HUES64 (cell line): ENCODE measurements at regions not wholly inside any gene's neighbourhood (a gene's known extent, or its start where the extent isn't known, plus 50 kb on each side); places are given as distances from the start of the nearest gene placed in this dataset.
A peak's percentile ranks its signal among the peaks of the same experiment; 100 is the strongest.

Experiments used
- H3K27ac ChIP-seq: 2 replicates; pipeline ENCODE4 v1.7.0; 2013; ENCODE audit warnings: low read depth, low read length, inconsistent platforms
- H3K27me3 ChIP-seq: 2 replicates; pipeline ENCODE4 v1.6.1; 2013; ENCODE audit warnings: mild to moderate bottlenecking, low read length; ENCODE audit not compliant: insufficient read depth
- H3K36me3 ChIP-seq: 2 replicates; pipeline ENCODE4 v1.6.1; 2013; ENCODE audit warnings: mild to moderate bottlenecking, low read length; ENCODE audit not compliant: insufficient read depth
- H3K4me1 ChIP-seq: 2 replicates; pipeline ENCODE4 v1.6.1; 2013; ENCODE audit warnings: mild to moderate bottlenecking, low read length, moderate library complexity; ENCODE audit not compliant: insufficient read depth
- H3K4me3 ChIP-seq: 2 replicates; pipeline ENCODE4 v1.5.1; 2013; ENCODE audit warnings: mild to moderate bottlenecking, low read length, moderate library complexity
- H3K9ac ChIP-seq: 2 replicates; pipeline ENCODE4 v1.6.1; 2013; ENCODE audit warnings: mild to moderate bottlenecking, low read depth, low read length
- H3K9me3 ChIP-seq: 2 replicates; pipeline ENCODE4 v1.6.1; 2013; ENCODE audit warnings: low read depth, low read length; ENCODE audit not compliant: insufficient read depth
- WGBS: fragments of 150-250, 120-280 bp; methylation state at CpG from one replicate; pipeline ENCODE4 v1.1.7; 2013; ENCODE audit warnings: missing lambda C conversion rate; 5-methylcytosine and 5-hydroxymethylcytosine counted together

DNA sequence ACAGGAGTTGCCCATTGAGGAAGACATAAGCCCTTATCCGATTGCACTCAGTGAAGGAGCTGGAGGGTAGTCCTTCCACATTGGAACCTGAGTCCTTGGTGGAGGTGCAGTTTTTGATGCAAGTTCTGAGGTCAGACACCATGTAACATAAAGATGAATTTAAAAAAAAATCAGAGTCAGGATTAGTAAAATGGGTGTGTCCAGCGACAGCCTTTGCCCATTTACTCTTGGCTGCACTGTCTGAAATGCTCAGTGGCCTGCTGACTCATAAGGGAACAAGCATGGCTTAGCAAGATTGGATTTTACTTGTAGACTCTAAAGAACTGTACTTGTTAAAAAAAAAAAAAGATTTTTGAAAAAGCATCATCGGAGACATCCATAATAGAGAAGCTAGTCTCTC, 241.1 kb upstream of the TOPAZ1 start:
- H3K9ac ChIP-seq = no peak overlapping the region
- H3K4me3 ChIP-seq = no peak overlapping the region
- H3K27me3 ChIP-seq = peaks cover 65% of the 10 kb centered on the region
- 95% methylated on average over 3 of the region's 3 CpGs for WGBS
- H3K4me1 ChIP-seq = 0 out of 2 replicates have a peak, but pooled peaks cover 2% of the 10 kb centered on the region
- H3K36me3 ChIP-seq = no peaks in the 10 kb centered on the region
- no peaks in the 10 kb centered on the region for H3K9me3 ChIP-seq
- no peak overlapping the region for H3K27ac ChIP-seq

- Histone ChIP-seq H3K9ac (no peak overlapping the region), H3K4me3 (no peak overlapping the region), H3K36me3 (no peaks in the 10 kb centered on the region), H3K9me3 (no peaks in the 10 kb centered on the region), H3K4me1 (0 out of 2 replicates have a peak, but pooled peaks cover 2% of the 10 kb centered on the region), H3K27ac (no peak overlapping the region), H3K27me3 (peaks cover 60% of the 10 kb centered on the region)
- 87% methylated on average over 2 of the region's 3 CpGs for WGBS
Observed at GRCh38 chr3:44001072-44001471, 240.6 kb upstream of the TOPAZ1 start.

GRCh38 chr3:44003801-44004200, 237.9 kb upstream of the TOPAZ1 start:
- Histone ChIP-seq H3K4me3 (no peak overlapping the region), H3K9ac (no peak overlapping the region), H3K36me3 (no peaks in the 10 kb centered on the region), H3K4me1 (no peaks in the 10 kb centered on the region), H3K27me3 (peaks cover 33% of the 10 kb centered on the region), H3K27ac (no peak overlapping the region), H3K9me3 (no peaks in the 10 kb centered on the region)
- 92% methylated on average over 5 of the region's 6 CpGs for WGBS

DNA sequence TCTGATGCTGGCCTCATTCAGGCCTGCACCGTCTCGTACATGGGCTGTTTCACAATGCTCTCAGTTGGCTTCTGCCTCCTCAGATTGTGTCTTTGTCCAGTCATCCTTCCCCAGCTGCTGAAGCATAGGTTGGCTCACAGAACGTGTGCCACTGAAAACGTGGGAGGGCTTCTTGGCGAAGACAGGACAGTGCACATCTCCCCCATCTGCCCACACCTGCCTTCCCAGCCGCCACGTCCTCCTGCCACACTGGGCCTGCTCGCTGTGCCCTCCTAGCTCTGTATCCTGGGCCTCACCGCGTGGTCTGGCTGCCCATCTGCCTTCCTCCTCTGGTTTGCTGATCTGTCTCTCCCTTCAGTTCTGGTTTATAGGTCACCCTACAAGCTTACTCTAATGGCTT, 230.0 kb upstream of the TOPAZ1 start:
- Histone ChIP-seq H3K27ac (no peak overlapping the region), H3K9me3 (no peaks in the 10 kb centered on the region), H3K9ac (no peak overlapping the region), H3K4me3 (no peak overlapping the region), H3K4me1 (no peaks in the 10 kb centered on the region), H3K27me3 (no peaks in the 10 kb centered on the region), H3K36me3 (no peaks in the 10 kb centered on the region)
- 94% methylated on average over 10 of the region's 10 CpGs for WGBS

DNA sequence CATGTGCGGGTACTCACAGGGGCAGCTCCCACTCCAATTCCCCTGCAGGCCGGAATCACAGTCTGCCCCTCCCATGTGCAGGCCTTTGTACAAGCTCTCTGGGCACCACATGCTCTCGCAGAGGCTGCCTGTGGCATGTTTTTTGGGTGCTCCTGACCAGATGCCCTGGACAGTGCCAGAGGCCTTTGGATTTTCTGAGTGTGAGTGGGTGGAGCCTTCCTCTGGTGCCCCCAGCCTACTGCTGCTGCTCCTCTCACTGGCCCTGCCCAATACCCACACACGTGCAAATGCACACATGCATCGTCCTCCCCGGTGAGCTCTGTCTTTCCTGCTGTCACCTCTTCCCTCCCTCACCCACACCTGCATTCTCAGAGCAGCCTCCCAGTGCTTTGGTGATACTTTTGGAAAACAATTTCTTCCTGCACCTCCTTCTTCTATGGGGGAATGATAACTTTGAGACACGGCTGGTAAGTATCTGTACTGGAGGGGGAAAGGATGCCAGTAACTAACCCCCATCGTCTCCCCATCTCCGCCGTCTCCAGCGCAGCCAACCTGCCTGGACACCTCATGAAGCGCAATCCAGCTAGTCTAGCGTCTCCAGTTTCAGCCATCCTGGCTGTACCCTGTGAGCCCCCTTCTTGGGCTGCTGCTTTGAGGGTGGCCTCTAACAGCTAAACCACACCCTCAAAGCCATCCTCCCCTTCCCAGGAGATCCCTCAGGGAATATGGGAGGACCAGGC, 229.4 kb upstream of the TOPAZ1 start:
- Histone ChIP-seq H3K9me3 (no peaks in the 10 kb centered on the region), H3K4me1 (no peaks in the 10 kb centered on the region), H3K4me3 (no peak overlapping the region), H3K9ac (no peak overlapping the region), H3K27ac (no peak overlapping the region), H3K27me3 (no peaks in the 10 kb centered on the region), H3K36me3 (no peaks in the 10 kb centered on the region)
- WGBS = 92% methylated on average over 13 of the region's 13 CpGs

- Histone ChIP-seq H3K9ac (no peak overlapping the region), H3K4me1 (peaks cover 2% of the 10 kb centered on the region), H3K27me3 (no peaks in the 10 kb centered on the region), H3K4me3 (no peak overlapping the region), H3K27ac (no peak overlapping the region), H3K9me3 (no peaks in the 10 kb centered on the region), H3K36me3 (no peaks in the 10 kb centered on the region)
- 79% methylated on average over 11 of the region's 11 CpGs for WGBS
Observed at GRCh38 chr3:44013967-44014366, 227.7 kb upstream of the TOPAZ1 start.

- H3K9ac ChIP-seq = no peak overlapping the region
- no peaks in the 10 kb centered on the region for H3K36me3 ChIP-seq
- H3K9me3 ChIP-seq = no peaks in the 10 kb centered on the region
- whole genome bisulfite sequencing = 91% methylated on average over 3 of the region's 3 CpGs
- H3K27me3 ChIP-seq = no peaks in the 10 kb centered on the region
- H3K27ac ChIP-seq = no peak overlapping the region
- H3K4me3 ChIP-seq = no peak overlapping the region
- peaks cover 14% of the 10 kb centered on the region for H3K4me1 ChIP-seq
Observed at GRCh38 chr3:44015170-44015569, 226.5 kb upstream of the TOPAZ1 start.

DNA sequence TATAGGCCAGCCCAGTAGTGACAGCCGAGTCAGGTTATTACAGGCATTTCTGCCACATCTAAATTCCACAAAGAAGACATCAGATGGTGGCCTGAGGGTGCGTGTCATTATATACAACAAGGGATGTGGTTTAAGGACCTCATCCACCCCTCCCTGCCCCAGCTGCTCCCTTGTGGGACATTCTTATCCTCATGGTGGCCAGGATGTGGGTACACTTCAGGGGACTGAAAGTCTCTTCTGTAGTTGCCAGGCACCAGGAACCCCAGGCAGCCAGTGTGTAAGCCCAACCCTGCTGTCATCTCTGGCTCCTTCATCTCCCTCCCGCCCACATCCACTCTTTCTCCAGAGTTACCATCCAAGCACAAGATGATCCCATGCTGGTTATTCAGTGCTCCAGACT, 224.9 kb upstream of the TOPAZ1 start:
- no peaks in the 10 kb centered on the region for H3K9me3 ChIP-seq
- H3K27ac ChIP-seq = no peak overlapping the region
- H3K36me3 ChIP-seq = no peaks in the 10 kb centered on the region
- H3K9ac ChIP-seq = no peak overlapping the region
- peaks cover 30% of the 10 kb centered on the region for H3K4me1 ChIP-seq
- peaks cover 13% of the 10 kb centered on the region for H3K27me3 ChIP-seq
- 76% methylated on average over 3 of the region's 3 CpGs for WGBS
- no peak overlapping the region for H3K4me3 ChIP-seq

GRCh38 chr3:44018926-44019325, 222.8 kb upstream of the TOPAZ1 start:
- Histone ChIP-seq H3K27ac (peak overlapping the region; percentile 46; the same call in 1 of the 2 replicates), H3K4me3 (no peak overlapping the region), H3K36me3 (no peaks in the 10 kb centered on the region), H3K9me3 (no peaks in the 10 kb centered on the region), H3K9ac (no peak overlapping the region; the same call in 1 of the 2 replicates), H3K4me1 (peaks cover 30% of the 10 kb centered on the region), H3K27me3 (peaks cover 28% of the 10 kb centered on the region)
- WGBS = 88% methylated on average over 8 of the region's 9 CpGs

DNA sequence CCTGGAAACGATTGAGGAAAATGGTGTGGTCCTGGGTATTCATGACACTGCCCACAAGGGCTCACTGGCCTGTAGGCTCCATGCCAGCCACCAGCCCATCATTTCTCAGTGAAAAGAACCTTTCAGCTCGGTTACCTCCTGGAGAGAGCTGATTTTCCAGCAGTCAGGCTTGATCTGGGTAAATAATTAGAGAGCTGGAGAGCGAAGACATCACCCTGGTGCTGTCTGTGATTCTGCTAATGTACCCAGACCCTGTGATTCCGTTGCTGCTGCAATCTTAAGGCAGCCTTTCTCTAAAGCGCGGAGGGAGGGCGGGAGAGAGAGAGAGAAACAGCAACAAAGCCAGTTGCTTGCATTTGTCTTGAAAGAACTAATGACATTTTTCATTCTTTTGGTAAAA, 221.9 kb upstream of the TOPAZ1 start:
- Histone ChIP-seq H3K4me3 (peak overlapping the region; percentile 16), H3K9ac (no peak overlapping the region), H3K36me3 (no peaks in the 10 kb centered on the region), H3K9me3 (no peaks in the 10 kb centered on the region), H3K27me3 (peaks cover 28% of the 10 kb centered on the region), H3K4me1 (peaks cover 30% of the 10 kb centered on the region), H3K27ac (peak overlapping the region; percentile 46)
- 39% methylated on average over 7 of the region's 7 CpGs for WGBS

DNA sequence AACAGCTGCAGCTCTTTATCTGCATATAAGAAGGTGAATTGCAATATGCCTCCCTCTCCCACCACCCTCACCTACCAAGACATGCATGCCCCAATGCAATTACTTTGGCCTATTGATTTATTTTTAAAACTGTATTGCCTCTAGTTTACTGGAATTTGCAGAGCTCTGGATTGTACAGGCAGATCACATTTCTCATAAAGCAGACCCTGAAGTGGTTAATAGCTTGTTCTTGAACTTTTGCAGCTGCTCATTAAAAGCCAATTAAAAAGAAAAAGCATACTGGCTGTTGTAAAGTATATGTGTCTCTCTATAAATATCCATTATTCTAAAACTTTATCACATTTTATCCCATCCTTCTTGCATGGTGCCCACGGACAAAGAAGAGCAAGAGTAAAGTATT, 221.5 kb upstream of the TOPAZ1 start:
- Histone ChIP-seq H3K27me3 (peaks cover 28% of the 10 kb centered on the region), H3K4me3 (no peak overlapping the region), H3K27ac (peak overlapping the region; percentile 46), H3K4me1 (peaks cover 30% of the 10 kb centered on the region), H3K9ac (no peak overlapping the region), H3K36me3 (no peaks in the 10 kb centered on the region), H3K9me3 (no peaks in the 10 kb centered on the region)
- WGBS = 60% methylated on average over 1 of the region's 1 CpG
